HepG2 (cell line): ENCODE measurements at regions not wholly inside any gene's neighbourhood (a gene's known extent, or its start where the extent isn't known, plus 50 kb on each side); places are given as distances from the start of the nearest gene placed in this dataset.
A peak's percentile ranks its signal among the peaks of the same experiment; 100 is the strongest.
"Not testable (repeated sequence)": the region's sequence is repeated elsewhere in the genome, so short reads cannot be mapped to it uniquely, and the experiment has no call there.

Experiments used
- ATAC-seq: fragments of 200-7000 bp; cut with Tn5 transposase; 3 replicates; pipeline ENCODE4 v1.9.1; 2020; ENCODE audit warnings: mild to moderate bottlenecking, moderate library complexity
- BruUV-seq: library from RNA; stranded (reverse); fragments of 400-500 nt; replicated peaks from 2 replicates; lab custom pipeline; 2021; lab: Mats Ljungman, UMichigan
- CTCF ChIA-PET: fragments of 300-600 bp; formaldehyde crosslinking; extraction: SDS; loops from one replicate; lab custom pipeline; 2021; ENCODE audit warnings: low total read pairs, inconsistent platforms, low intra/inter-chr PET ratio; lab: Yijun Ruan, JAX
- POLR2A ChIA-PET: fragments of 350-600 bp; sonication (Branson Sonifier 250); formaldehyde crosslinking; loops from one replicate; lab custom pipeline; 2020; ENCODE audit warnings: antibody characterized with exemption, inconsistent platforms; lab: Yijun Ruan, JAX
- DNase-seq: peaks from one replicate; pipeline ENCODE4 v3.0.0-alpha.2; 2015; ENCODE audit warnings: low spot score
- FAIRE-seq: peaks from 3 replicates; lab custom pipeline; 2011; peaks lifted over from hg19 to GRCh38; lab: Jason Lieb, UNC
- H2AFZ ChIP-seq: one replicate; pipeline ENCODE4 v1.6.1; 2011; ENCODE audit warnings: low read length, inconsistent platforms
- H3K27ac ChIP-seq: fragments of 300-600 bp; 3 replicates; pipeline ENCODE4 v1.8.0; 2011; ENCODE audit warnings: mixed run types, mild to moderate bottlenecking, mixed read lengths, low read length, inconsistent platforms; ENCODE audit not compliant: insufficient read depth; ENCODE audit errors: extremely low read length
- H3K27me3 ChIP-seq, 2 experiments: fragments of 200-600 bp in 1 of 2; 2 replicates in 1 of 2; 3 replicates in 1 of 2; pipeline versions ENCODE4 v1.6.0 to v1.8.0; 2011; ENCODE audit warnings: low read length in 2 of 2, mild to moderate bottlenecking in 2 of 2, moderate library complexity in 2 of 2, inconsistent platforms in 1 of 2; ENCODE audit not compliant: insufficient read depth in 2 of 2, control insufficient read depth in 1 of 2
- H3K36me3 ChIP-seq, 2 experiments: fragments of 200-600 bp in 1 of 2; replicated peaks in 1 of 2; 2 replicates in 1 of 2; 3 replicates in 1 of 2; pipeline versions ENCODE4 v1.5.1 to v1.8.0; 2011; ENCODE audit warnings: low read length in 2 of 2, inconsistent platforms in 1 of 2; ENCODE audit not compliant: insufficient read depth in 2 of 2, control insufficient read depth in 1 of 2
- H3K4me1 ChIP-seq: 2 replicates; pipeline ENCODE4 v1.5.1; 2012; ENCODE audit warnings: low read length, inconsistent platforms; ENCODE audit not compliant: insufficient read depth
- H3K4me2 ChIP-seq: 2 replicates; pipeline ENCODE4 v1.6.0; 2011; ENCODE audit warnings: low read depth, low read length, inconsistent platforms
- H3K4me3 ChIP-seq, 3 experiments: fragments of 200-600 bp in 1 of 3; sonication (generic), shearing (Covaris generic) in 1 of 3; replicated peaks in 1 of 3; 2 replicates each; pipeline ENCODE4 v1.5.1; 2011 to 2016; ENCODE audit warnings: low read length in 3 of 3, inconsistent platforms in 2 of 3, low read depth in 2 of 3, mild to moderate bottlenecking in 2 of 3, control low read depth in 1 of 3, mixed read lengths in 1 of 3; ENCODE audit not compliant: insufficient read depth in 1 of 3
- H3K79me2 ChIP-seq: one replicate; pipeline ENCODE4 v1.6.1; 2011; ENCODE audit warnings: low read length, inconsistent platforms; ENCODE audit not compliant: insufficient read depth
- H3K9ac ChIP-seq: 2 replicates; pipeline ENCODE4 v1.6.0; 2011; ENCODE audit warnings: mild to moderate bottlenecking, low read depth, low read length, inconsistent platforms; ENCODE audit not compliant: insufficient read depth
- H3K9me3 ChIP-seq: 2 replicates; pipeline ENCODE4 v1.5.1; 2012; ENCODE audit warnings: mild to moderate bottlenecking, low read length
- H4K20me1 ChIP-seq: 2 replicates; pipeline ENCODE4 v1.6.0; 2011; ENCODE audit warnings: inconsistent platforms, mild to moderate bottlenecking, low read length, moderate library complexity; ENCODE audit not compliant: insufficient read depth
- ELF1 ChIP-seq: sonication (generic); formaldehyde crosslinking; IDR thresholded peaks from 2 replicates; pipeline ENCODE4 v1.4.0; 2020; ENCODE audit warnings: missing genetic modification reagents
- ELF4 ChIP-seq: sonication (generic); formaldehyde crosslinking; IDR thresholded peaks from 2 replicates; pipeline ENCODE4 v1.5.0; 2020; ENCODE audit warnings: missing genetic modification reagents, mild to moderate bottlenecking, moderate library complexity, borderline replicate concordance
- HNF1B ChIP-seq: sonication (generic); formaldehyde crosslinking; IDR thresholded peaks from 2 replicates; pipeline ENCODE4 v1.5.1; 2020; ENCODE audit warnings: mild to moderate bottlenecking, moderate library complexity, missing genetic modification reagents
- JUND ChIP-seq: sonication (generic); formaldehyde crosslinking; IDR thresholded peaks from 2 replicates; pipeline ENCODE4 v1.8.0; 2022; ENCODE audit warnings: mild to moderate bottlenecking, missing genetic modification reagents
- SETDB1 ChIP-seq: sonication (generic); formaldehyde crosslinking; IDR thresholded peaks from 2 replicates; pipeline ENCODE4 v1.5.1; 2020; ENCODE audit warnings: missing genetic modification reagents, mild to moderate bottlenecking, borderline replicate concordance
- ZNF460 ChIP-seq: sonication (generic); formaldehyde crosslinking; IDR thresholded peaks from 2 replicates; pipeline ENCODE4 v1.5.1; 2020; ENCODE audit warnings: missing genetic modification reagents, mild to moderate bottlenecking, borderline replicate concordance
- WGBS: methylation state at CpG from one replicate; pipeline ENCODE4 v1.1.6; 2017; ENCODE audit warnings: low lambda C conversion rate; 5-methylcytosine and 5-hydroxymethylcytosine counted together
- in situ Hi-C: cut with HindIII; loops from 2 replicates; pipeline ENCODE4 v1.10.0; 2017; ENCODE audit warnings: low pct_unique_long_range_greater_than_20kb; ENCODE audit not compliant: extremely low pct_ligation_motif_present
- intact Hi-C: fragments of 100-400 bp; cut with micrococcal nuclease; formaldehyde crosslinking; loops from one replicate; pipeline ENCODE4 v1.10.0; 2022; ENCODE audit not compliant: unreplicated experiment
- TF ChIP-seq, protein P1 (sequence below): sonication (generic); formaldehyde crosslinking; IDR thresholded peaks from 2 replicates; pipeline ENCODE4 v1.4.0; 2020; ENCODE audit warnings: missing genetic modification reagents

GRCh38 chr21:16457498-16457897, 727.7 kb downstream of the USP25 start (continued):
- TF ChIP-seq ELF4: no peak
- TF ChIP-seq, all 625 proteins: peak for 0

DNA sequence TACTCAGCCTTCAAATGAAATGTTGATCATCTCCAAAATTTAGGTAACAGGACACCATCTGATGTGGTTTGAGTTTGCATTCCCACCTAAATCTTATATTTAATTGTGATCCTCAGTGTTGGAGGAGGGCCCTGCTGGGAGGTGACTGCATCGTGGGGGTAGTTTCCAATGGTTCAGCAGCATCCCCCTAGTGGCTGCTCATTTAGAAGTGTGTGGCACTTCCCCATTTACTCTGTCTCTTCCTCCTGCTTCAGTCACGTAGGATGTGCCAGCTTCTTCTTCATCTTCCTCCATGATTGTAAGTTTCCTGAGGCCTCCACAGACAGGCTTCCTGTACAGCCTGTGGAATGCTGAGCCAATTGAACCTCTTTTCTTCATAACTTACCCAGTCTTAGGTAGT, 731.2 kb downstream of the USP25 start:
- DNase-seq: no peak
- in situ Hi-C loops (no loop called here), intact Hi-C loops (no loop called here)
- Histone ChIP-seq H3K4me2 (no peak overlapping the region), H4K20me1 (no peaks in the 10 kb centered on the region), H3K36me3 (no peaks in the 10 kb centered on the region), H2AFZ (no peak overlapping the region), H3K9ac (no peak overlapping the region), H3K4me1 (no peaks in the 10 kb centered on the region), H3K27ac (no peak overlapping the region), H3K79me2 (no peaks in the 10 kb centered on the region), H3K4me3 (no peak overlapping the region), H3K27me3 (no peaks in the 10 kb centered on the region), H3K9me3 (peaks cover 5% of the 10 kb centered on the region; the same call in 1 of the 2 replicates)
- TF ChIP-seq ZNF460 (CRISPR knock-in tag) (no peak), ELF1 (CRISPR knock-in tag) (no peak), SETDB1 (CRISPR knock-in tag) (no peak), HNF1B (CRISPR knock-in tag) (no peak), JUND (no peak)
- TF ChIP-seq, protein P1, sequence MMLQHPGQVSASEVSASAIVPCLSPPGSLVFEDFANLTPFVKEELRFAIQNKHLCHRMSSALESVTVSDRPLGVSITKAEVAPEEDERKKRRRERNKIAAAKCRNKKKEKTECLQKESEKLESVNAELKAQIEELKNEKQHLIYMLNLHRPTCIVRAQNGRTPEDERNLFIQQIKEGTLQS (CRISPR knock-in tag): no peak
- 32% methylated on average over 2 of the region's 2 CpGs for WGBS
- 0 out of 3 replicates have a peak, but pooled peaks have one; percentile 44 for ATAC-seq
- POLR2A ChIA-PET: no interaction called here
- CTCF ChIA-PET: no interaction called here
- BruUV-seq: no TSS peak
- no peak for FAIRE-seq

DNA sequence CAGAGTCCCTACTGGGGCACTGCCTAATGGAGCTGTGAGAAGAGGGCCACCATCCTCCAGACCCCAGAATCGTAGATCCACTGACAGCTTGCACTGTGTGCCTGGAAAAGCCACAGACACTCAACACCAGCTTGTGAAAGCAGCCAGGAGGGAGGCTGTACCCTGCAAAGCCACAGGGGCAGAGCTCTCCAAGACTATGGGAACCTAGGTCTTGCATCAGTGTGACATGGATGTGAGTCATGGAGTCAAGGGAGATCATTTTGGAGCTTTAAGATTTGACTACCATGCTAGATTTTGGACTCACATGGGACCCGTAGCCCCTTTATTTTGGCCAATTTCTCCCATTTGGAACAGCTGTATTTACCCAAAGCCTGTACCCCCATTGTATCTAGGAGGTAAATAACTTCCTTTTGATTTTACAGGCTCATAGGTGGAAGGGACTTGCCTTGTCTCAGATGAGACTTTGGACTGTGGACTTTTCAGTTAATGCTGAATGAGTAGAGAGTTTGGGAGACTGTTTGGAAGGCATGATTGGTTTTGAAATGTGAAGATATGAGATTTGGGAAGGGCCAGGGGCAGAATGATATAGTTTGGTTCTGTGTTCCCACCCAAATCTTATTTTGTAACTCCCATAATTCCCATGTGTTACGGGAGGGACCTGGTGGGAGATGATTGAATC, 734.6 kb downstream of the USP25 start:
- H3K79me2 ChIP-seq, POLR2A ChIA-PET, FAIRE-seq, in situ Hi-C loops, H3K4me2 ChIP-seq, CTCF ChIA-PET, H3K27me3 ChIP-seq, H3K27ac ChIP-seq, DNase-seq, H3K4me1 ChIP-seq, BruUV-seq, intact Hi-C loops, H3K4me3 ChIP-seq, ATAC-seq, H3K36me3 ChIP-seq, H3K9me3 ChIP-seq, H4K20me1 ChIP-seq, H3K9ac ChIP-seq, H2AFZ ChIP-seq: not testable (repeated sequence)
- 0% methylated on average over 2 of the region's 3 CpGs for WGBS
